Ovary (tissue), 3 donors: ENCODE measurements at regions not wholly inside any gene's neighbourhood (a gene's known extent, or its start where the extent isn't known, plus 50 kb on each side); places are given as distances from the start of the nearest gene placed in this dataset.

ENCODE experiments used
- CTCF ChIP-seq, 3 donors: fragments of 450-650 bp in 2 of 3; fragments of 200-600 bp in 1 of 3; IDR thresholded peaks; one replicate each; pipeline versions ENCODE4 v1.5.1 to v1.8.0; 2016 to 2022; ENCODE audit warnings: antibody characterized with exemption in 3 of 3, mild to moderate bottlenecking in 1 of 3
- EP300 ChIP-seq: sonication (generic); formaldehyde crosslinking; IDR thresholded peaks from one replicate; pipeline ENCODE4 v1.6.1; 2017; ENCODE audit warnings: antibody characterized with exemption
- donor health status: DM: no; HTN: no; CAD: no.

- TF ChIP-seq CTCF (IDR thresholded peaks at IDR 0.05) (no peak), EP300 (no peak)
These were observed 176.9 kb upstream of the LMCD1 start for GRCh38 chr3:8324747-8325146.
